ENCODE measurements at regions not wholly inside any gene's neighbourhood (a gene's known extent, or its start where the extent isn't known, plus 50 kb on each side); places are given as distances from the start of the nearest gene placed in this dataset. TPM values are rescaled to one million over a fixed set of nuclear protein-coding genes. Genes with fewer than 3 reads are reported as not detected.

Small RNA genes in the stretch of these regions (small RNA-seq; reads per million reads assigned to genes)
- gene RN7SL446P: not detected
- not detected for gene RNA5SP169
